H1 (cell line): ENCODE measurements at regions not wholly inside any gene's neighbourhood (a gene's known extent, or its start where the extent isn't known, plus 50 kb on each side); places are given as distances from the start of the nearest gene placed in this dataset.

Source experiments
- CTCF ChIP-seq, 3 experiments: IDR thresholded peaks; 1 replicate in 2 of 3; 2 replicates in 1 of 3; pipeline versions ENCODE4 v1.5.1 to v1.6.1; 2011; ENCODE audit warnings: low read length in 3 of 3, mild to moderate bottlenecking in 3 of 3, inconsistent platforms in 2 of 3, low read depth in 1 of 3, moderate library complexity in 1 of 3; ENCODE audit not compliant: insufficient read depth in 1 of 3; ENCODE audit errors: control extremely low read depth in 1 of 3
- EZH2 ChIP-seq: fragments of 200-600 bp; sonication (generic); IDR thresholded peaks from 2 replicates; pipeline ENCODE4 v1.7.1; 2012; ENCODE audit warnings: low read depth, mild to moderate bottlenecking, moderate library complexity, low read length, inconsistent platforms; ENCODE audit not compliant: severe bottlenecking
- JUND ChIP-seq: IDR thresholded peaks from 2 replicates; pipeline ENCODE4 v1.6.1; 2011; ENCODE audit warnings: mild to moderate bottlenecking, improper control_type of control experiment, low read length
- MAFK ChIP-seq: IDR thresholded peaks from 2 replicates; pipeline ENCODE4 v1.6.1; 2012; ENCODE audit warnings: low read depth, mild to moderate bottlenecking, improper control_type of control experiment, low read length
- POLR2AphosphoS5 ChIP-seq: IDR thresholded peaks from 2 replicates; pipeline ENCODE4 v1.6.1; 2011; ENCODE audit warnings: low read depth, low read length
- RAD21 ChIP-seq, 2 experiments: IDR thresholded peaks in 1 of 2; conservative IDR thresholded peaks in 1 of 2; 2 replicates each; pipeline ENCODE4 v1.6.1; 2011; ENCODE audit warnings: low read depth in 2 of 2, low read length in 2 of 2, improper control_type of control experiment in 1 of 2, inconsistent platforms in 1 of 2, mild to moderate bottlenecking in 1 of 2, moderate library complexity in 1 of 2
- TEAD4 ChIP-seq: IDR thresholded peaks from 2 replicates; pipeline ENCODE4 v1.6.1; 2012; ENCODE audit warnings: low read depth, low read length, inconsistent platforms, mixed read lengths

GRCh38 chr6:167702241-167702827 is 124.4 kb upstream of the AFDN start:
- no peak for TF ChIP-seq EZH2
- no peak for TF ChIP-seq RAD21 (IDR thresholded peaks at IDR 0.05 in 1 of 2, conservative IDR thresholded peaks at IDR 0.05 in 1 of 2; ENCODE audit: low read depth in 2 of 2, low read length in 2 of 2)
- no peak for TF ChIP-seq JUND
- no peak for TF ChIP-seq MAFK
- TF ChIP-seq POLR2AphosphoS5: no peak
- TF ChIP-seq CTCF (IDR thresholded peaks at IDR 0.05; ENCODE audit: control extremely low read depth in 1 of 3, insufficient read depth in 1 of 3, low read depth in 1 of 3, low read length in 3 of 3): no peak
- no peak for TF ChIP-seq TEAD4
